ENCODE measurements at regions not wholly inside any gene's neighbourhood (a gene's known extent, or its start where the extent isn't known, plus 50 kb on each side); places are given as distances from the start of the nearest gene placed in this dataset.

DNA sequence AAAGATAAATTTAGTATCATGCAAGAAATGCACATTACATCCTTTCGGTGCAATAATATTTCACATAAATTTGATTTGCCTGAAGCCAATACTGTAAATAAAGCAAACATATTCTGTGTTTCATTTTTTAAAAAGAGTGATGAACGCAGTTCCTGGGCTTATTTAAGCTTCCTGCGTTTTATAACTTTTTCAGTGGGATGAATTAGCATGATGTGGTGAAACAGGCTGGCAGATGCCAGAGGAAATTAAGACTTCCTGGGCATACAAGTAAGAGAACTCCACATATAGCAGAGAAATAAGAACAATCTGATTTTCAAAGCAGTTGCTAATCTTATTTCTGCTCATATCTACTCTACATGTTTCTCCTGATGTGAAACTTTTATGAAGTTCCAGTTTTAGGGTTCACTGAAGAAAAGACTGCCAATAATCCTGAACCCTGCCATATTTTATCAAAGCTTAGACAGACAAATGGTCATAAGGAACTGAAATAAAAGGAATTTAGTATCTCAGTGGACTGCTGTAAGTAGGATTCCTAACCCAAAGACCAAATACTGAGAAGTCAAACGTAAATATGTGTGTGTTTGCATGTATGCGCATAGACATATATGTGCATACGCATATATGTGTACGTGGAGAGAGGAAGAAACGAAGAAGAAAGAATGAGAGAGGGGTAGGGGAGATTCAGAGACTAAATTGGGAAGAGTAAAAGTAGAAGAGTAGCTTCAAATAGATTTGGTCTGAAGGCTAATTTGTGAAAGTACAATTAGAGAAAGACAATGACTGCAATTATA is 628.6 kb upstream of the CCDC54 start:
- no peak overlapping the region for H3K4me3 ChIP-seq (ENCODE audit: low read depth, low read length)
- TF ChIP-seq, protein P1, sequence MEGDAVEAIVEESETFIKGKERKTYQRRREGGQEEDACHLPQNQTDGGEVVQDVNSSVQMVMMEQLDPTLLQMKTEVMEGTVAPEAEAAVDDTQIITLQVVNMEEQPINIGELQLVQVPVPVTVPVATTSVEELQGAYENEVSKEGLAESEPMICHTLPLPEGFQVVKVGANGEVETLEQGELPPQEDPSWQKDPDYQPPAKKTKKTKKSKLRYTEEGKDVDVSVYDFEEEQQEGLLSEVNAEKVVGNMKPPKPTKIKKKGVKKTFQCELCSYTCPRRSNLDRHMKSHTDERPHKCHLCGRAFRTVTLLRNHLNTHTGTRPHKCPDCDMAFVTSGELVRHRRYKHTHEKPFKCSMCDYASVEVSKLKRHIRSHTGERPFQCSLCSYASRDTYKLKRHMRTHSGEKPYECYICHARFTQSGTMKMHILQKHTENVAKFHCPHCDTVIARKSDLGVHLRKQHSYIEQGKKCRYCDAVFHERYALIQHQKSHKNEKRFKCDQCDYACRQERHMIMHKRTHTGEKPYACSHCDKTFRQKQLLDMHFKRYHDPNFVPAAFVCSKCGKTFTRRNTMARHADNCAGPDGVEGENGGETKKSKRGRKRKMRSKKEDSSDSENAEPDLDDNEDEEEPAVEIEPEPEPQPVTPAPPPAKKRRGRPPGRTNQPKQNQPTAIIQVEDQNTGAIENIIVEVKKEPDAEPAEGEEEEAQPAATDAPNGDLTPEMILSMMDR (IDR thresholded peaks at IDR 0.05; ENCODE audit: low read depth, low read length): no peak
- no peak for DNase-seq (ENCODE audit: low read depth, low spot score)
- in situ Hi-C loops (cut with HindIII; ENCODE audit: low sequenced_read_pairs): no loop called here

DNA sequence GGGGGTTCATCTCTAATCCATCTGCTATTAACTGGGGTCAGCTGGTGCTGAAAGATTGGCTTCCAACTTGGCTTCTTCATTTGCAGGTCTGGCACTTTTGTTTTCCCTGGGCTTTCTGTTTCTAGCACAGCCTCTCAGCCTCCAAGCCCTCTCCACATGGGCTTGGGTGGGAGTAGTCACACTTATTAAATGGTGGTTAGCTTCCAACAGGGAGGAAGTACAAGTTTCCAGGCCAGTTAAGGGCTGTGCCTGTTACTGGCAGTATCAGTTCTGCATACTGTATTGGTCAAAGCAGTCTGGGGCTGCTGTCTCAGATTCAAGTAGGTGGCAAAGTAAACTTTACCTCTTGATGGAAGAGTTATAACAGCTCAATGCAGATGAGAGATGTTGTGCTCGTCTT is 627.1 kb upstream of the CCDC54 start:
- TF ChIP-seq, protein P1 (IDR thresholded peaks at IDR 0.05; ENCODE audit: low read depth, low read length): no peak

DNA sequence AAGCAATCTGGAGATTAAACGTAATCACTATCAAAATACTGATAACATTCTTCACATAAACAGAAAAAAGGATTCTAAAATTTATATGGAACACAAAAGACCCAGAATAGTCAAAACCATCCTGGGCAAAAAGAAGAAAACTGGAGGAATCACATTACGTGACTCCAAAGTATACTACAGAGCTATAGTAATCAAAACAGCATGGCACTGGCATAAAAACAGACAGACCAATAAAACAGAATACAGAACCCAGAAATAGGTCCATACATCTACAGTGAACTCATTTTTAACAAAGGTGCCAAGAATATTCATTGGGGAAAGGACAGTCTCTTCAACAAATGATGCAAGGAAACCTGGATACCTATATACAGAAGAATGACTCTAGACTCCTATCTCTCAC is 621.9 kb upstream of the CCDC54 start:
- TF ChIP-seq, protein P1 (IDR thresholded peaks at IDR 0.05; ENCODE audit: low read depth, low read length): no peak
- H3K4me3 ChIP-seq (ENCODE audit: low read depth, low read length): no peak overlapping the region
- DNase-seq (ENCODE audit: low read depth, low spot score): no peak
- in situ Hi-C loops (cut with HindIII; ENCODE audit: low sequenced_read_pairs): no loop called here

More for the DNA sequence above, 627.1 kb upstream of the CCDC54 start:
- no peak overlapping the region for H3K4me3 ChIP-seq (ENCODE audit: low read depth, low read length)
- no peak for DNase-seq (ENCODE audit: low read depth, low spot score)
- in situ Hi-C loops (cut with HindIII; ENCODE audit: low sequenced_read_pairs): no loop called here

DNA sequence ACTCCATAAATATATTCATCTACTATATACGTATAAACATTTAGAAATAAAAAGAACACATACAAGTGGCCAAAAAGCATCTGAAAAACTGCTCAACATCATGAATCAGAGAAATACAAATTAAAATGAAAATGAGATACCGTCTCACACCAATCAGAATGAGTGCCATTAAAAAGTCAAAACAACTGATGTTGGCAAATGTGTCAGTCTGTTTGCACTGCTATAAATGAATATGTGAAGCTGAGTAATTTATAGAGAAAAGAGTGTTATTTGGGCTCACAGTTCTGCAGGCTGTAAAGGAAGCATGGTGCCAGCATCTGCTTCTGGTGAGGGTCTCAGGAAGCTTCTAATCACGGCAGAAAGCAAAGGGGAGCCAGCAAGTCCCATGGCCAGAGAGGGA is 620.3 kb upstream of the CCDC54 start:
- TF ChIP-seq, protein P1 (IDR thresholded peaks at IDR 0.05; ENCODE audit: low read depth, low read length): no peak
- in situ Hi-C loops (cut with HindIII; ENCODE audit: low sequenced_read_pairs): no loop called here
- no peak for DNase-seq (ENCODE audit: low read depth, low spot score)
- H3K4me3 ChIP-seq (ENCODE audit: low read depth, low read length): no peak overlapping the region

DNA sequence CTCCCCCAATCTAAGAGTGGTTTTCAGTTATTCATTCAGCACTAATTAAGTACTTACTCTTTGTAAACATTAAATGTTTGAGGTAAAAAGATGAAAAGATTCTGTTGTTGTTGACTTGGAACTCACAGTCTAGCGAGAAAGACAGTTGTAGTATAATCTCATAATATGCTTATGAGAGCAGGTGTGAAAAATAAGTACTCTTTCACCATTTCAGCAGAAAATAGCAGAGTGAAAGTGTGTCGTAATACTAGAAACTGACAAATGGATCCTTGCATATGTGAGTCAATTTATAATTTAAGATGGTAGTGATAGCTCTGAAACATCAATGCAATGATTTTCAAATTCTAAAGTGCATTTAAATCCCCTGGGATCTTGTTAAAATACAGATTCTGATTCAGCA is 618.8 kb upstream of the CCDC54 start:
- no peak for DNase-seq (ENCODE audit: low read depth, low spot score)
- TF ChIP-seq, protein P1 (IDR thresholded peaks at IDR 0.05; ENCODE audit: low read depth, low read length): no peak

DNA sequence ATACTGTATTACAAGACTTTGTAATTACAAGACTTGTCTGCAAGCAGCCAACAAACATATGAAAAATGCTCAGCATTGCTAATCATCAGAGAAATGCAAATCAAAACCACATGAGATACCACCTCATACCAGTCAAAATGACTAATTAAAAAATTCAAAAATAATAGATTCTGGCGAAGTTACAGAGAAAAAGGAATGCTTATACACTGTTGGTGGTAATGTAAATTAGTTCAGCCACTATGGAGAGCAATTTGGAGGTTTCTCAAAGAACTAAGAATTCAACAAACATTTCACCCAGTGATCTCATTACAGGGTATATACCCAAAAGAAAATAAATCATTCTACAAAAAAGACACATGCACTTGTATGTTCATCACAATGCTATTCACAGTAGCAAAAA is 617.5 kb upstream of the CCDC54 start:
- peak; percentile 53 for DNase-seq (ENCODE audit: low read depth, low spot score)
- TF ChIP-seq, protein P1 (IDR thresholded peaks at IDR 0.05; ENCODE audit: low read depth, low read length): no peak
- in situ Hi-C loops (cut with HindIII; ENCODE audit: low sequenced_read_pairs): no loop called here
- H3K4me3 ChIP-seq (ENCODE audit: low read depth, low read length): no peak overlapping the region

More for the DNA sequence above, 618.8 kb upstream of the CCDC54 start:
- in situ Hi-C loops (cut with HindIII; ENCODE audit: low sequenced_read_pairs): no loop called here
- H3K4me3 ChIP-seq (ENCODE audit: low read depth, low read length): no peak overlapping the region
